Lung (tissue), 11 donors: ENCODE measurements at regions not wholly inside any gene's neighbourhood (a gene's known extent, or its start where the extent isn't known, plus 50 kb on each side); places are given as distances from the start of the nearest gene placed in this dataset.

Experiments
- ATAC-seq: fragments of 200-7000 bp; cut with Tn5 transposase; one replicate; pipeline ENCODE4 v1.9.1; 2020; ENCODE audit warnings: moderate number of reproducible peaks; ENCODE audit not compliant: insufficient read depth, low FRiP score
- DNase-seq, 3 donors: peaks; one replicate each; pipeline ENCODE4 v3.0.0-alpha.2; 2013 to 2017
- H3K27ac ChIP-seq, 2 donors: one replicate each; pipeline ENCODE4 v1.5.1; 2013; ENCODE audit warnings: mild to moderate bottlenecking in 2 of 2, moderate library complexity in 2 of 2, control low read depth in 1 of 2, inconsistent platforms in 1 of 2, low read depth in 1 of 2, low read length in 1 of 2
- H3K27me3 ChIP-seq, 3 donors: one replicate each; pipeline ENCODE4 v1.5.1; 2013; ENCODE audit warnings: low read length in 2 of 3; ENCODE audit not compliant: control insufficient read depth in 3 of 3, insufficient read depth in 3 of 3
- H3K36me3 ChIP-seq, 4 donors: one replicate each; pipeline ENCODE4 v1.5.1; 2013; ENCODE audit warnings: low read length in 4 of 4, mild to moderate bottlenecking in 1 of 4, moderate library complexity in 1 of 4; ENCODE audit not compliant: control insufficient read depth in 4 of 4, insufficient read depth in 4 of 4
- H3K4me1 ChIP-seq, 5 donors: one replicate each; pipeline ENCODE4 v1.5.1; 2013; ENCODE audit warnings: low read length in 5 of 5, mild to moderate bottlenecking in 2 of 5, moderate library complexity in 1 of 5; ENCODE audit not compliant: control insufficient read depth in 5 of 5, insufficient read depth in 5 of 5
- H3K4me3 ChIP-seq: one replicate; pipeline ENCODE4 v1.5.1; 2013; ENCODE audit warnings: mild to moderate bottlenecking, control low read depth, moderate library complexity
- H3K9ac ChIP-seq, 2 donors: one replicate each; pipeline ENCODE4 v1.5.1; 2013; ENCODE audit warnings: low read length in 2 of 2, control low read depth in 1 of 2; ENCODE audit not compliant: insufficient read depth in 1 of 2
- H3K9me3 ChIP-seq, 4 donors: one replicate each; pipeline ENCODE4 v1.5.1; 2013; ENCODE audit warnings: low read length in 3 of 4, mild to moderate bottlenecking in 1 of 4, moderate library complexity in 1 of 4; ENCODE audit not compliant: control insufficient read depth in 4 of 4, insufficient read depth in 3 of 4
- CTCF ChIP-seq: IDR thresholded peaks from 2 replicates; pipeline ENCODE4 v1.5.1; 2012; ENCODE audit warnings: mild to moderate bottlenecking; ENCODE audit errors: control extremely low read depth, extremely low read depth
- WGBS, 2 donors: extraction: QIAGEN DNeasy Blood & Tissue Kit; methylation state at CpG; one replicate each; pipeline ENCODE4 v1.1.7; 2013; 5-methylcytosine and 5-hydroxymethylcytosine counted together
- donor health status: control.
- donor health status: control.
- donor health status: Bipolar disorder and iron deficiency.
- donor health status: healthy.
- donor health status: DM: yes; HTN: yes; CAD: no.

DNA sequence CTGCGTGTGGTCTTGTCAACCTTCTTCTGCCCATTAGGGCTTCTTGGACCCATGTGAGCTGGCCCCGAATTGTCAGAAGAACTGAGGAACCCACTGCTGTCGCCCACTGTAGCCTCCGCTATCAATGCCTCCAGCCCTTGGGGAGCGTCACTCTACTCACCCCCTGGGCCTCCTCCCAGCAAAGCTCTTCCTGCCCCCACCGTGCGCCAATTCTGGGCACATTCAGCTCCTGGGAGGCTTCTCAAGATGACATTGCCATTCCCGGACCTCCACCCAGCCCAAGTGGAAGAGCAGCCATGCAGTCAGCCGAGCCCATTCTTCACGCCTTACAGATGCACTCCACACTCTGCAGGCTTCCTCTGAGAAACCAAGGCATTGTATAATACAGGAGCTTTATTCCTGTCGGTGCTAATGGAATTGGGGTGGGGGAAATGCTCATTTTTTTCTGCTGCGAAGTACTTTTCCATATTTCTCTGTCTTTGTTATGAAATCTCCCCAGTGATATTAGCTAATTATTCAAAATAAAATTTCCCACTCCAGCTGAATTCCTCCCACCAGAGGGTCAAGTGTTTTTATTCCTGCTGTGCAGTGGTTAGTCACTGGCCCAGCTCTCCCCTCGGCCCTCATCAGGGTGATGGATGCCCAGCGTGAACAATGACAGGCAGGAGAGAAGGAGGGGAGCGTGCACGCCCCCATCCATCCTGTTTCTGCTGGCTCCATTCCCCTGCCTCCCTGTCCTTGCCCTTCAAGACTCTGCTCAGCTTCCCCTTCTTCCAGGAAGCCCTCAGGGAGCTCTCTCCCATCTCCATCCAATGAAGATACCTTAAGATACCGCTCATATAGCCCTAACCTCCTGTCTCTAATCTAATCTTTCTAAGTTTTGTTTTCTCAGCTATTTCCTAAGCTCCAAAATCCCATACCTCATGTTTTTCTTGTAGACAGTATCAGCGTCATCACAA lies 87.7 kb downstream of the C16orf95 start:
- Histone ChIP-seq H3K4me1 (peaks cover 0 to 13% (median 0%) of the 10 kb centered on the region in 5 donors), H3K27me3 (no peaks in the 10 kb centered on the region), H3K27ac (no peak overlapping the region), H3K36me3 (no peaks in the 10 kb centered on the region), H3K9me3 (peaks cover 0 to 8% (median 0%) of the 10 kb centered on the region in 4 donors), H3K9ac (no peak overlapping the region), H3K4me3 (no peak overlapping the region)
- DNase-seq (no peak), ATAC-seq (no peak)
- 85 to 86% methylated on average over 18 of the region's 18 CpGs for WGBS, 2 donors
- no peak for TF ChIP-seq CTCF

DNA sequence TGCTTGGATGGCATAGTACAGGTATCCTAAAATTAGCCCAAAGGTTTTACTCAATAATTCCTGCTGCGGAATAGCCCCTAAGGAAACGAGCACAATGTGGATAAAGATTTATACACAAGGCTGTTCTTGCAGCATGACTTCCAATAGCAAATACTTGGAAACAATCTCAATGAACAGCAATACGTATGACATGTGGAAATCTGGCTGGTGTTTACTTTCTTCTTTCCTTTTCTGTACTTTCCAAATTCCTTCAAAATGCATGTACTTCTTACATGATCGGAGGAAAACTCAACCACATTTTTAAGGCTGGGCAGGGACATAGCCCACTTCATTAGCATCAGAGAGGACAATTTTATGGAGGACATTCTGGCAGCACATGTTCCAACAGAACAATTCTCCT lies 86.6 kb downstream of the C16orf95 start:
- H3K36me3 ChIP-seq: no peaks in the 10 kb centered on the region

GRCh38 chr16:87231295-87231694 lies 85.9 kb downstream of the C16orf95 start:
- Histone ChIP-seq H3K4me3 (no peak overlapping the region), H3K27me3 (no peaks in the 10 kb centered on the region), H3K36me3 (no peaks in the 10 kb centered on the region), H3K27ac (no peak overlapping the region), H3K9me3 (peaks cover 0 to 11% (median 0%) of the 10 kb centered on the region in 4 donors), H3K4me1 (peaks cover 0 to 13% (median 0%) of the 10 kb centered on the region in 5 donors), H3K9ac (no peak overlapping the region)
- WGBS, 2 donors: 93 to 97% methylated on average over 4 of the region's 4 CpGs
- DNase-seq (no peak), ATAC-seq (no peak)
- no peak for TF ChIP-seq CTCF

More for the DNA sequence above, 86.6 kb downstream of the C16orf95 start:
- H3K27me3 ChIP-seq: no peaks in the 10 kb centered on the region
- H3K9ac ChIP-seq: no peak overlapping the region
- peaks cover 0 to 10% (median 0%) of the 10 kb centered on the region in 4 donors for H3K9me3 ChIP-seq
- DNase-seq (no peak), ATAC-seq (no peak)
- no peak for TF ChIP-seq CTCF
- WGBS, 2 donors: 53 to 85% methylated on average over 4 of the region's 4 CpGs
- no peak overlapping the region for H3K4me3 ChIP-seq
- H3K4me1 ChIP-seq: peaks cover 0 to 13% (median 0%) of the 10 kb centered on the region in 5 donors
- H3K27ac ChIP-seq: no peak overlapping the region
